NCI-H446 treated with DMSO at 0.1 percent for 48 hours (cell line): ENCODE measurements at regions not wholly inside any gene's neighbourhood (a gene's known extent, or its start where the extent isn't known, plus 50 kb on each side); places are given as distances from the start of the nearest gene placed in this dataset.
"Not testable (repeated sequence)": the region's sequence is repeated elsewhere in the genome, so short reads cannot be mapped to it uniquely, and the experiment has no call there.

ENCODE experiments used
- DNase-seq: peaks from one replicate; lab custom pipeline; 2025; lab: John Stamatoyannopoulos, UW

GRCh38 chr4:179278647-179279046, 1836.4 kb upstream of the AGA start:
- DNase-seq: no peak

GRCh38 chr4:179285696-179286095, 1843.5 kb upstream of the AGA start:
- DNase-seq: no peak

- no peak for DNase-seq
Observed at GRCh38 chr4:179291657-179292056, 1849.4 kb upstream of the AGA start.

DNA sequence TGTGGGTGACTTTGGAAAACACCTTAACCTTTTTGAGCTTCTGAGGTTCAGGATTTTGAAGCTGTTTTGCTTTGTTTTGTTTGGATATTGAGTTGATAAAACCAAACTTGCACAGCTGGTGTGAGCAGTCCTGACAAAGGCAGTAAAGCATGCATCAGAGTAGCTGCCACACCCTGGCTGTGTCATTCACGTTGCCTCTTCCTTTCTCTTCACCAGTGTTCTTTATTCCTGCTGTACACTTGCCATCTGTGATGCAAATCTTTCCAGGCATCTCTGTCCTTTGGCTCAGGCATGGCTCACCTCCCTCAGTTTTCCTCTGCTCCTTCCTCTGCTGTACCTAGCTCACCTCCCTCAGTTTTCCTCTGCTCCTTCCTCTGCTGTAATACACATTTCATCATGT, 1850.2 kb upstream of the AGA start:
- DNase-seq: no peak

DNA sequence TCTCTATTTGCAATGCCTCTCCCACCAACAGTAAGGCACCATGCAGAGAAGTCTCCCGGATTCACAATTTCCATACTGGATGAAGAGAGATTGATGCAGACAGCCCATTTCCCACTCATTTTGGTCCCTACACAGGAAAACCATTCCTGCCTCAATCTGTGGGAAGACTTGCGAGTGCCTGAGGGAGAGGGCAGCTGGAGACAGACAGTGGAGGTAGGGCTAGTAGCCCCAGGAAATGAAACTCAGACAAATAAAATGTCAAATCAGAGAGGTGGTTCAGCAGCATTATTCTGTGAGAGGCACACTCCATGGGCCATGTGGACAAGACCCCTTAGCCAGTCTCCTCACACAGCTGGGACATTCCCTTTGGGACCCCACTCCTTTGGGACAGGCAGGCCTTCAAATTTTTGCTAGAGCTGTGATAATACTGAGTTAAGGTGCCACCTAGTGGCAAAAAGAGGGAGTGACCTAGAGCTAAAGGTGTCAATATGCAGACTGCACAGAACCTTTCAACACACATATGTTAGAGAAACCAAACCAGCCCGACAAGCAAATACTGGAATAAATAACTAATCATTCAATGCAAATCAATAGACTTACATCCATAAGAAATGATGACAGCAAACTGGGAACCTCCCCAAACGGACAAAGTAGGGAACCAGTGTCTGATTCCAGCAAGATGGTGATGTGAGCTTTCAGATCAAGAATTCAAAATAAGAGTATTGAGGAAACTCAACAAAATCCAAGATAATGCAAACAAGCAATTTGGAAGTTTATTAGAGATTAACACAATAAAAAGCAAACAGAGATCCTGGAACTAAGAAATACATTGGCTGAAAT, 1865.3 kb upstream of the AGA start:
- DNase-seq: no peak

DNA sequence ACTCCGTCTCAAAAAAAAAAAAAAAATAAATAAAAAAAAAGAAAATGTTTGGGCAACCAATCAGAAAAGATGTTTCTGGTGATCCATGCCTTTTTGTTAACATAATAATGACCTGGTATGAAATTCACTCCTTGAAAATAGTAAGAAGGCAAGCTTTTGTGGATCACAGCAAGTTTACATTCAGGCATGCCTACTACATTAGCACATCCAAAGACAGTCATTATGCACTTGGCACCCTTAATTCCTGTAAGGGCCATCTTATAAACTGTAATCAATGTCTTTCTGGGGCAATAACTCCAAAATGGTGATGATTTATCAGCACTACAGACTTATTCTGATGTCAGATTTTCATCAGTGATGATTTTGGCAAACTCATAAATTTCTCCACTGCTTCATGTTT, 1871.6 kb upstream of the AGA start:
- DNase-seq: no peak

GRCh38 chr4:179325181-179325580, 1882.9 kb upstream of the AGA start:
- DNase-seq: no peak

DNA sequence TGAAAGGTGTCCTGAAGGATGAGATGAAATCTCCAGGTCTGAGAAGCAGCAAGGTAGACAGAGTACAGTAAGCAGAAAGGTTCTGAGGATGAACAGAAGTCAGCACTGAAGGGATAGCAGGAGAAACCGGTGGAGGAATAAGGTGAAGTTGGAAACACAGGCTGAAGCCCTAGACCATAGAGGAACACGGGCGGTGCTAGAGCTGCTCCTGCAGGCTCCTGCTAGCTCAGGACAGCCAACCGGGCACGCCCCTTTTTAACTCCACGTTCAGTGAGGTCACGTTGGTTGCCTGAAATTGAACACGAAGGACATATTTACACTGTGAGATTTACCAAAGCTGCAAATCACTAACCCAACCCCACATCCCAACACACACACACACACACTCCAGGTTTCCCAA, 1886.4 kb upstream of the AGA start:
- no peak for DNase-seq

DNA sequence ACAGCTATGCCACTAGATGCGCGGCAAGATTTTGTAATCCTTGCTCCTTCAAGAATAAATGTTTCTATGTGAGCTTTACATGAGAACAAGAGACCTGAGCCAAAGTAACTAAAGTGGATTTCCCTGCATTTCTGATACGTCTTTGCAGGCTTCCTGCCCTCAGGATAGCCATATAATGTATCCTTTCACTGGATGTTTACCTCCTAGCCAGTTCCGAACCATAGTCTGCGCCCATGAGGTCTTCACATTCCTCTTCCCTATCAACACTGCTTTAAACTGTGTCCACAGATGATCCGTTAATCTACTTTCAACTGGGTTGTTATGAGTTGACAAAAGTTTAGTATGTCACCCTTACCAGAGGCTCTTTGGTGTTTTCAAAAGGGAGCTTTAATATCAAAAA, 1889.1 kb upstream of the AGA start:
- no peak for DNase-seq

- DNase-seq: no peak
Observed at GRCh38 chr4:179344861-179345260, 1902.6 kb upstream of the AGA start.

DNA sequence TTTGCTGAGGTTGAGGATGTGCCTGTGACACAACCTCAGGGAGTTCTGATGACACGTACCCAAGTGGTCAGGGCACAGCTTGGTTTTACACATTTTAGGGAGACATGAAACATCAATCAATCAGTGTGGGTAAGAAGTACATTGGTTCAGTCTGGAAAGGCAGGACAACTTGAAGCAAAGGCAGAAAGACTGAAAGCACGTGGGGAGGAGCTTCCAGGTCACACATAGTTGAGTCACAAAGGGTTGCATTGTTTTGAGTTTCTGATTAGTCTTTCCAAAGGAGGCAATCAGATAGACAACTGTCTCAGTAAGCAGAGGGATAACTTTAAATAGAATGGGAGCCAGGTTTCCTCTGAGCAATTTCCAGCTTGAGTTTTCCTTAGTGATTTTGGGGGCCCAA, 1910.0 kb upstream of the AGA start:
- no peak for DNase-seq

DNA sequence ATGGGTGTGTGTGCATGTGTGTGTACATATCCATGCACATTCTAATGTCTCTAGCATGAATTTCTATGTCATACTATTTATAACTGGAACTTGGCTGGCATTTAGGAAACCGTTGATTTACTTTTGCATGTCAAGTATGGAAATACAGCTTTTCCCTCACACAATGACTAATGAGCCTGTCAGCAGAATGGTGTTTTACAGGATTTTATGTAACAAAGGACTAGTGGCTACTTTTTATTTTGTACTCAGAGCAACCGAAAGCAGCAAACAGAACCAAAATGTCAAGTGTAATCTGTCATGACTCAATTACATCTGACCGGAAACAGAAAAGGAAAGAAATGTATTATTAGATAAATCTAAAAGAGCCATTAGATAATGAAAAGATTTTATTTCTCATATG, 1911.5 kb upstream of the AGA start:
- no peak for DNase-seq

- no peak for DNase-seq
Observed at GRCh38 chr4:179361978-179362486, 1919.8 kb upstream of the AGA start.

GRCh38 chr4:179365932-179366331, 1923.7 kb upstream of the AGA start:
- not testable (repeated sequence) for DNase-seq

- no peak for DNase-seq
Observed at GRCh38 chr4:179372242-179372641, 1930.0 kb upstream of the AGA start.

- DNase-seq: no peak
Observed at GRCh38 chr4:179372746-179373145, 1930.5 kb upstream of the AGA start.

- not testable (repeated sequence) for DNase-seq
Observed at GRCh38 chr4:179378847-179379246, 1936.6 kb upstream of the AGA start.

- no peak for DNase-seq
Observed at GRCh38 chr4:179392787-179393186, 1950.5 kb upstream of the AGA start.

DNA sequence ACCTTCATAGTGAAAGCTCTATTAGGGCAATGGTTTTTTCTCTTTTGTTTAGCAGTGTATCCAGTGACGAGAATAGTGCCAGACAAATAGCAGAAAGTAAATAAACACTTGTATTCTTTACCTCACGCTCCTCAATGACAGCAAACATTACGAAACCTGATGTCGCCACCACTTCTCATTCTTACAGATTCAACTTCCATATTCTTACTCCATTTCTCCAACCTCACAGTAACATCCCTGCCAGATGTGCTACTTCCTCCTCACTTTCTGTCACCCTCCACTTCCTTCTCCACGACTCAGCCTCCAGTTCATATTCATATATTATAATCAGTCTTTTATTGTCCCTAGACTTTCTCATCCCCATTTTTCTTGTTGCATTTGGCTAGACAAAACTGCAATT, 1956.2 kb upstream of the AGA start:
- no peak for DNase-seq

GRCh38 chr4:179399054-179399782, 1957.0 kb upstream of the AGA start:
- DNase-seq: no peak

DNA sequence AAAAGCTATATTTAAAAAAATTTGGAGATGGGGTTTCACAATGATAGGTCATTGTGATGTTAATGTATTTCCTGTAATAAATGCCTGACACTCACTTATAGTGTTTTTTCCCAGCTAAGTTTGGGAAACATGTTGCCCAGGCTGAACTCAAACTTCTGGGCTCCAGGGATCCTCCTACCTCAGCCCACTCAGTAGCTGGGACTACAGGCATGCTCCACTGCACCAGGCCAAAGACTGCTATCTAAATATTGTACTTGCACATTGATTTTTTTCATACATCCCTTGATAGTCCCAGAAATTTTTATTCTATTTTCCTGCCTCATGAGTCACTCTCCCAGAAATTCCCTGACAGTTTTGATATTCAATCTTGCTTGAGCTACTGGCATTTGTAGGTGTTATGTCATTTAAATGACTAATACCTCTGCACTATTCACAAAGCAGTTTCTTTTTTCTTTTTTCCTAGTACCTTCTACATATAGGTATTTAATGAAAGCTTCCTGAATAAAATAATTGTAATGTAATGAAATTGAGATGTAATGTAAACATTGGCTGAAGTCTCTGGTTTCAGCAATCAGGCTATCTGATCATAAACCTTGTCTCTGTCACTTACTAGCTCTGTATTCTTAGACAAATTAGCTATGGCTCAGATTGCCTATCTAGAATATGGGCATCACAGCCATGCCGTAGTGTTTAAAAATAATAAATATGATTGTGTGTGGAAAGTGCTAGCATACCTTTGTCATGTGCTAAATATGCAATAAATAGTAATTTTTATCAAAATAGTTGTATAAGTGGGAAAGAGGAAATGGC, 1973.0 kb upstream of the AGA start:
- no peak for DNase-seq

GRCh38 chr4:179415847-179416223, 1973.6 kb upstream of the AGA start:
- DNase-seq: no peak

GRCh38 chr4:179417357-179417756, 1975.1 kb upstream of the AGA start:
- no peak for DNase-seq
